ENCODE measurements at regions not wholly inside any gene's neighbourhood (a gene's known extent, or its start where the extent isn't known, plus 50 kb on each side); places are given as distances from the start of the nearest gene placed in this dataset.

GRCh38 chr6:44771647-44772415 is 384.3 kb downstream of the CDC5L start:
- Histone ChIP-seq H3K79me2 (no peaks in the 10 kb centered on the region), H3K9ac (no peak overlapping the region), H3K4me1 (no peaks in the 10 kb centered on the region), H3K9me3 (ENCODE audit: control insufficient read depth, low read length) (no peaks in the 10 kb centered on the region), H3K27me3 (ENCODE audit: control insufficient read depth, insufficient read depth, low read length) (no peaks in the 10 kb centered on the region), H3K27ac (no peak overlapping the region), H3K4me2 (ENCODE audit: low read length) (no peak overlapping the region), H3K4me3 (ENCODE audit: low read depth, low read length) (no peak overlapping the region), H3K36me3 (ENCODE audit: control insufficient read depth, insufficient read depth, low read length) (no peaks in the 10 kb centered on the region), H2AFZ (no peak overlapping the region)
- TF ChIP-seq CTCF (IDR thresholded peaks at IDR 0.05) = no peak

- H3K4me2 ChIP-seq (ENCODE audit: low read length) = no peak overlapping the region
Measured at GRCh38 chr6:44772838-44773237, 385.3 kb downstream of the CDC5L start.

GRCh38 chr6:44775121-44775520 is 387.6 kb downstream of the CDC5L start:
- Histone ChIP-seq H3K4me1 (no peaks in the 10 kb centered on the region), H3K4me2 (ENCODE audit: low read length) (no peak overlapping the region), H3K9ac (no peak overlapping the region), H3K9me3 (ENCODE audit: control insufficient read depth, low read length) (no peaks in the 10 kb centered on the region), H3K27ac (no peak overlapping the region), H2AFZ (no peak overlapping the region), H3K36me3 (ENCODE audit: control insufficient read depth, insufficient read depth, low read length) (no peaks in the 10 kb centered on the region), H3K79me2 (no peaks in the 10 kb centered on the region), H3K4me3 (ENCODE audit: low read depth, low read length) (no peak overlapping the region), H3K27me3 (ENCODE audit: control insufficient read depth, insufficient read depth, low read length) (no peaks in the 10 kb centered on the region)
- TF ChIP-seq CTCF (IDR thresholded peaks at IDR 0.05) = no peak

More at GRCh38 chr6:44772838-44773237, 385.3 kb downstream of the CDC5L start:
- Histone ChIP-seq H3K4me3 (ENCODE audit: low read depth, low read length) (no peak overlapping the region), H2AFZ (no peak overlapping the region), H3K27ac (no peak overlapping the region), H3K79me2 (no peaks in the 10 kb centered on the region), H3K27me3 (ENCODE audit: control insufficient read depth, insufficient read depth, low read length) (no peaks in the 10 kb centered on the region), H3K4me1 (no peaks in the 10 kb centered on the region), H3K9me3 (ENCODE audit: control insufficient read depth, low read length) (no peaks in the 10 kb centered on the region), H3K9ac (no peak overlapping the region), H3K36me3 (ENCODE audit: control insufficient read depth, insufficient read depth, low read length) (no peaks in the 10 kb centered on the region)
- no peak for TF ChIP-seq CTCF (IDR thresholded peaks at IDR 0.05)

GRCh38 chr6:44776344-44776743 is 388.8 kb downstream of the CDC5L start:
- TF ChIP-seq CTCF (IDR thresholded peaks at IDR 0.05) = no peak
- Histone ChIP-seq H3K4me1 (no peaks in the 10 kb centered on the region), H3K27ac (no peak overlapping the region)

GRCh38 chr6:44778513-44778912 is 391.0 kb downstream of the CDC5L start:
- Histone ChIP-seq H3K27me3 (ENCODE audit: control insufficient read depth, insufficient read depth, low read length) (no peaks in the 10 kb centered on the region), H3K27ac (no peak overlapping the region), H3K4me3 (ENCODE audit: low read depth, low read length) (no peak overlapping the region), H3K9ac (no peak overlapping the region), H3K4me1 (no peaks in the 10 kb centered on the region), H2AFZ (no peak overlapping the region), H3K4me2 (ENCODE audit: low read length) (no peak overlapping the region), H3K9me3 (ENCODE audit: control insufficient read depth, low read length) (no peaks in the 10 kb centered on the region), H3K79me2 (no peaks in the 10 kb centered on the region), H3K36me3 (ENCODE audit: control insufficient read depth, insufficient read depth, low read length) (no peaks in the 10 kb centered on the region)
- TF ChIP-seq CTCF (IDR thresholded peaks at IDR 0.05) = no peak

More at GRCh38 chr6:44776344-44776743, 388.8 kb downstream of the CDC5L start:
- H3K36me3 ChIP-seq (ENCODE audit: control insufficient read depth, insufficient read depth, low read length) = no peaks in the 10 kb centered on the region
- no peaks in the 10 kb centered on the region for H3K9me3 ChIP-seq (ENCODE audit: control insufficient read depth, low read length)
- H3K27me3 ChIP-seq (ENCODE audit: control insufficient read depth, insufficient read depth, low read length) = no peaks in the 10 kb centered on the region
- no peak overlapping the region for H3K4me3 ChIP-seq (ENCODE audit: low read depth, low read length)
- H2AFZ ChIP-seq = no peak overlapping the region
- no peaks in the 10 kb centered on the region for H3K79me2 ChIP-seq
- H3K9ac ChIP-seq = no peak overlapping the region
- H3K4me2 ChIP-seq (ENCODE audit: low read length) = no peak overlapping the region
